HepG2 (cell line): ENCODE measurements at regions not wholly inside any gene's neighbourhood (a gene's known extent, or its start where the extent isn't known, plus 50 kb on each side); places are given as distances from the start of the nearest gene placed in this dataset.

Source experiments
- ATAC-seq: fragments of 200-7000 bp; cut with Tn5 transposase; 3 replicates; pipeline ENCODE4 v1.9.1; 2020; ENCODE audit warnings: mild to moderate bottlenecking, moderate library complexity
- BruUV-seq: library from RNA; stranded (reverse); fragments of 400-500 nt; replicated peaks from 2 replicates; lab custom pipeline; 2021; lab: Mats Ljungman, UMichigan
- CTCF ChIA-PET: fragments of 300-600 bp; formaldehyde crosslinking; extraction: SDS; loops from one replicate; lab custom pipeline; 2021; ENCODE audit warnings: low total read pairs, inconsistent platforms, low intra/inter-chr PET ratio; lab: Yijun Ruan, JAX
- POLR2A ChIA-PET: fragments of 350-600 bp; sonication (Branson Sonifier 250); formaldehyde crosslinking; loops from one replicate; lab custom pipeline; 2020; ENCODE audit warnings: antibody characterized with exemption, inconsistent platforms; lab: Yijun Ruan, JAX
- DNase-seq: peaks from one replicate; pipeline ENCODE4 v3.0.0-alpha.2; 2015; ENCODE audit warnings: low spot score
- FAIRE-seq: peaks from 3 replicates; lab custom pipeline; 2011; peaks lifted over from hg19 to GRCh38; lab: Jason Lieb, UNC
- H2AFZ ChIP-seq: one replicate; pipeline ENCODE4 v1.6.1; 2011; ENCODE audit warnings: low read length, inconsistent platforms
- H3K27ac ChIP-seq: fragments of 300-600 bp; 3 replicates; pipeline ENCODE4 v1.8.0; 2011; ENCODE audit warnings: mixed run types, mild to moderate bottlenecking, mixed read lengths, low read length, inconsistent platforms; ENCODE audit not compliant: insufficient read depth; ENCODE audit errors: extremely low read length
- H3K27me3 ChIP-seq, 2 experiments: fragments of 200-600 bp in 1 of 2; 2 replicates in 1 of 2; 3 replicates in 1 of 2; pipeline versions ENCODE4 v1.6.0 to v1.8.0; 2011; ENCODE audit warnings: low read length in 2 of 2, mild to moderate bottlenecking in 2 of 2, moderate library complexity in 2 of 2, inconsistent platforms in 1 of 2; ENCODE audit not compliant: insufficient read depth in 2 of 2, control insufficient read depth in 1 of 2
- H3K36me3 ChIP-seq, 2 experiments: fragments of 200-600 bp in 1 of 2; replicated peaks in 1 of 2; 2 replicates in 1 of 2; 3 replicates in 1 of 2; pipeline versions ENCODE4 v1.5.1 to v1.8.0; 2011; ENCODE audit warnings: low read length in 2 of 2, inconsistent platforms in 1 of 2; ENCODE audit not compliant: insufficient read depth in 2 of 2, control insufficient read depth in 1 of 2
- H3K4me1 ChIP-seq: 2 replicates; pipeline ENCODE4 v1.5.1; 2012; ENCODE audit warnings: low read length, inconsistent platforms; ENCODE audit not compliant: insufficient read depth
- H3K4me2 ChIP-seq: 2 replicates; pipeline ENCODE4 v1.6.0; 2011; ENCODE audit warnings: low read depth, low read length, inconsistent platforms
- H3K4me3 ChIP-seq, 3 experiments: fragments of 200-600 bp in 1 of 3; sonication (generic), shearing (Covaris generic) in 1 of 3; replicated peaks in 1 of 3; 2 replicates each; pipeline ENCODE4 v1.5.1; 2011 to 2016; ENCODE audit warnings: low read length in 3 of 3, inconsistent platforms in 2 of 3, low read depth in 2 of 3, mild to moderate bottlenecking in 2 of 3, control low read depth in 1 of 3, mixed read lengths in 1 of 3; ENCODE audit not compliant: insufficient read depth in 1 of 3
- H3K79me2 ChIP-seq: one replicate; pipeline ENCODE4 v1.6.1; 2011; ENCODE audit warnings: low read length, inconsistent platforms; ENCODE audit not compliant: insufficient read depth
- H3K9ac ChIP-seq: 2 replicates; pipeline ENCODE4 v1.6.0; 2011; ENCODE audit warnings: mild to moderate bottlenecking, low read depth, low read length, inconsistent platforms; ENCODE audit not compliant: insufficient read depth
- H3K9me3 ChIP-seq: 2 replicates; pipeline ENCODE4 v1.5.1; 2012; ENCODE audit warnings: mild to moderate bottlenecking, low read length
- H4K20me1 ChIP-seq: 2 replicates; pipeline ENCODE4 v1.6.0; 2011; ENCODE audit warnings: inconsistent platforms, mild to moderate bottlenecking, low read length, moderate library complexity; ENCODE audit not compliant: insufficient read depth
- DMTF1 ChIP-seq: sonication (generic); formaldehyde crosslinking; IDR thresholded peaks from 2 replicates; pipeline ENCODE4 v1.4.0; 2020; ENCODE audit warnings: mild to moderate bottlenecking, missing genetic modification reagents
- LCORL ChIP-seq, 2 experiments: fragments of 450-650 bp in 1 of 2; sonication (generic) in 1 of 2; formaldehyde crosslinking in 1 of 2; IDR thresholded peaks; 2 replicates each; pipeline versions ENCODE4 v1.5.0 to v1.6.1; 2017 to 2020; ENCODE audit warnings: antibody characterized with exemption in 1 of 2, missing genetic modification reagents in 1 of 2
- ZNF552 ChIP-seq: sonication (generic); formaldehyde crosslinking; IDR thresholded peaks from 2 replicates; pipeline ENCODE4 v1.9.0; 2022; ENCODE audit warnings: missing genetic modification reagents, mild to moderate bottlenecking, borderline replicate concordance
- WGBS: methylation state at CpG from one replicate; pipeline ENCODE4 v1.1.6; 2017; ENCODE audit warnings: low lambda C conversion rate; 5-methylcytosine and 5-hydroxymethylcytosine counted together
- in situ Hi-C: cut with HindIII; loops from 2 replicates; pipeline ENCODE4 v1.10.0; 2017; ENCODE audit warnings: low pct_unique_long_range_greater_than_20kb; ENCODE audit not compliant: extremely low pct_ligation_motif_present
- intact Hi-C: fragments of 100-400 bp; cut with micrococcal nuclease; formaldehyde crosslinking; loops from one replicate; pipeline ENCODE4 v1.10.0; 2022; ENCODE audit not compliant: unreplicated experiment
- TF ChIP-seq, protein P1 (sequence below): sonication (generic); formaldehyde crosslinking; conservative IDR thresholded peaks from 2 replicates; pipeline ENCODE4 v1.8.0; 2022; ENCODE audit warnings: low read depth, missing genetic modification reagents

GRCh38 chr16:79969458-79969857 lies 368.9 kb upstream of the MAF start:
- no TSS peak for BruUV-seq
- CTCF ChIA-PET, result no interaction called here
- H3K4me1 ChIP-seq, result no peaks in the 10 kb centered on the region
- ATAC-seq (no peak), FAIRE-seq (no peak), DNase-seq (no peak)
- no peaks in the 10 kb centered on the region for H3K36me3 ChIP-seq
- no peaks in the 10 kb centered on the region for H3K79me2 ChIP-seq
- H3K27me3 ChIP-seq, result no peaks in the 10 kb centered on the region
- no peak overlapping the region for H3K4me3 ChIP-seq
- no peak overlapping the region for H3K27ac ChIP-seq
- H3K4me2 ChIP-seq, result no peak overlapping the region
- 49% methylated on average over 5 of the region's 5 CpGs for WGBS
- H3K9me3 ChIP-seq, result 0 out of 2 replicates have a peak, but pooled peaks cover 4% of the 10 kb centered on the region
- no peaks in the 10 kb centered on the region for H4K20me1 ChIP-seq
- in situ Hi-C loops (no loop called here), intact Hi-C loops (no loop called here)
- no peak overlapping the region for H2AFZ ChIP-seq
- H3K9ac ChIP-seq, result no peak overlapping the region
- TF ChIP-seq LCORL (IDR thresholded peaks at IDR 0.05) (peak; percentile 70), LCORL (CRISPR knock-in tag; IDR thresholded peaks at IDR 0.05) (no peak), DMTF1 (CRISPR knock-in tag) (no peak), ZNF552 (CRISPR knock-in tag) (no peak)
- TF ChIP-seq, protein P1, sequence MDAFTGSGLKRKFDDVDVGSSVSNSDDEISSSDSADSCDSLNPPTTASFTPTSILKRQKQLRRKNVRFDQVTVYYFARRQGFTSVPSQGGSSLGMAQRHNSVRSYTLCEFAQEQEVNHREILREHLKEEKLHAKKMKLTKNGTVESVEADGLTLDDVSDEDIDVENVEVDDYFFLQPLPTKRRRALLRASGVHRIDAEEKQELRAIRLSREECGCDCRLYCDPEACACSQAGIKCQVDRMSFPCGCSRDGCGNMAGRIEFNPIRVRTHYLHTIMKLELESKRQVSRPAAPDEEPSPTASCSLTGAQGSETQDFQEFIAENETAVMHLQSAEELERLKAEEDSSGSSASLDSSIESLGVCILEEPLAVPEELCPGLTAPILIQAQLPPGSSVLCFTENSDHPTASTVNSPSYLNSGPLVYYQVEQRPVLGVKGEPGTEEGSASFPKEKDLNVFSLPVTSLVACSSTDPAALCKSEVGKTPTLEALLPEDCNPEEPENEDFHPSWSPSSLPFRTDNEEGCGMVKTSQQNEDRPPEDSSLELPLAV (CRISPR knock-in tag), result no peak
- POLR2A ChIA-PET, result no interaction called here
